Retinal pigment epithelial cell (primary cell): ENCODE measurements at regions not wholly inside any gene's neighbourhood (a gene's known extent, or its start where the extent isn't known, plus 50 kb on each side); places are given as distances from the start of the nearest gene placed in this dataset.

ENCODE experiments used
- DNase-seq: peaks from one replicate; pipeline ENCODE4 v3.0.0-alpha.2; 2010; ENCODE audit warnings: low read depth
- H3K4me3 ChIP-seq: 2 replicates; pipeline ENCODE4 v1.5.1; 2011; ENCODE audit warnings: mild to moderate bottlenecking, low read length, control low read depth, moderate library complexity
- CTCF ChIP-seq: conservative IDR thresholded peaks from 2 replicates; pipeline ENCODE4 v1.5.1; 2011; ENCODE audit warnings: low read depth, low read length, control low read depth, inconsistent platforms

DNA sequence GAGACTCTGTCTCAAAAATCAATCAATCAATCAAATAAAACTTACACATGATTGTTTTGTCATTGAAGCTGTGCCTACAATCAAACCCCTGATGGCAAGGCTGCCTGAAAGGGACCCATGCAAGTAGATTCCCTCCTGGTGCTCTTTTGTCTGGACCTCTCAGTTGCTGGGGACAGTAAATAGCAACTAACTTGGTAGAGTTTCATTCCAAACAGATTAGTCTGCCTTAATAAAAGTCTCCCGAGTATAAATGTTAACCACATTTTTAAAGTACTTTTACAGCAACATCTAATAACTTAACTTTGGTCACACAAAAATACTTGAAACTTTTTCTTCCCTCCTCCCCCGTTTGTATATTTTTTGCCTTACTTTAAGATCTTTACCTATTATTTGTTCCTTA lies 105.5 kb downstream of the FEM1C start:
- no peak for DNase-seq
- TF ChIP-seq CTCF = no peak
- no peak overlapping the region for H3K4me3 ChIP-seq

- no peak overlapping the region for H3K4me3 ChIP-seq
- TF ChIP-seq CTCF = no peak
- peak; percentile 49 for DNase-seq
Observed at GRCh38 chr5:115435778-115436712, 108.5 kb downstream of the FEM1C start.

DNA sequence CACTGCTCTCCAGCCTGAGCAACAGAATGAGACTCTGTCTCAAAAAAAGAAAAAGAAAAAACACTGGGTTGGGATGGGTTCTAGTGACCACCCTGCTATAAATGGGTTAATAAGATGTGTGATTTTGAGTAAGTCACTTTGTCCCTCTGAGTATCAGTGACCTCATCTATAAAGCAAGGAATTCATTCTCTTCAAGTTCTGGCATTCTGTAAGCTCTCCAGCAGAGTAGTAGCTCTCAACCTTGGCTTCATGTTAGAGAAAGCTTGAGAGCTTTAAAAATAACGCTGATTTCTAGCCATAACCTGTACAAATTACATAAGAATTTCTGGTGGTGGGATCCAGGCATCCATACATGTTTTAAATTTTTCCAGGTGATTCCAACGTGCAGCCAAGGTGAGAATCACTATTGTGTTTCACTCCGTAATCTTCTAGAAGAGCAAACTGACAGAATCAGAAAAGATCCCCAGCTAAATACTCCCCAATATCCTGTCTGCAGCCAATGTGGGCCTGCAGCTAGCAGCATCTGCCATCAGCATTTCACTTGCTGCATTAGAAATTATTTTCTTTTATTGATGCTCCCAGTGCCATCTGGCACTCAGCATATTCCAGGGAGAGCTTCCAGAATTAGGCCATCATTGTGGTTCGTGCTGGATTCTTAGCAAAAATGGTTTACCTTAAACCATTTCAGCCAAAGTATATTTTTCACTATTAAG lies 109.4 kb downstream of the FEM1C start:
- no peak for TF ChIP-seq CTCF
- DNase-seq = no peak

GRCh38 chr5:115433918-115434317 lies 110.7 kb downstream of the FEM1C start:
- DNase-seq = no peak
- no peak for TF ChIP-seq CTCF
- H3K4me3 ChIP-seq = no peak overlapping the region

More for the DNA sequence above, 109.4 kb downstream of the FEM1C start:
- H3K4me3 ChIP-seq = no peak overlapping the region

- DNase-seq = no peak
- TF ChIP-seq CTCF = no peak
- H3K4me3 ChIP-seq = no peak overlapping the region
Observed at GRCh38 chr5:115432691-115433090, 111.9 kb downstream of the FEM1C start.

GRCh38 chr5:115431116-115431515 lies 113.5 kb downstream of the FEM1C start:
- no peak overlapping the region for H3K4me3 ChIP-seq
- DNase-seq = no peak
- TF ChIP-seq CTCF = no peak
